Left ventricle myocardium inferior (tissue), 1 donor: ENCODE measurements at regions not wholly inside any gene's neighbourhood (a gene's known extent, or its start where the extent isn't known, plus 50 kb on each side); places are given as distances from the start of the nearest gene placed in this dataset.
"Not testable (repeated sequence)": the region's sequence is repeated elsewhere in the genome, so short reads cannot be mapped to it uniquely, and the experiment has no call there.

ENCODE experiments used
- DNase-seq: peaks from one replicate; pipeline ENCODE4 v3.0.0-alpha.2; 2020
- H3K27ac ChIP-seq: fragments of 200-600 bp; replicated peaks from 2 replicates; pipeline ENCODE4 v1.8.0; 2021
- H3K27me3 ChIP-seq: fragments of 200-600 bp; 2 replicates; pipeline ENCODE4 v1.8.0; 2021; ENCODE audit warnings: low read depth
- H3K36me3 ChIP-seq: fragments of 200-600 bp; 2 replicates; pipeline ENCODE4 v1.8.0; 2021
- H3K4me1 ChIP-seq: fragments of 200-600 bp; 2 replicates; pipeline ENCODE4 v1.8.0; 2021
- H3K4me3 ChIP-seq: fragments of 200-600 bp; 2 replicates; pipeline ENCODE4 v1.8.0; 2021; ENCODE audit warnings: mild to moderate bottlenecking, moderate library complexity
- H3K9me3 ChIP-seq: fragments of 200-600 bp; replicated peaks from 2 replicates; pipeline ENCODE4 v1.8.0; 2021
- CTCF ChIP-seq: fragments of 200-600 bp; IDR thresholded peaks from 2 replicates; pipeline ENCODE4 v1.8.0; 2021; ENCODE audit warnings: antibody characterized with exemption, mild to moderate bottlenecking, borderline replicate concordance
- intact Hi-C: fragments of 100-400 bp; cut with micrococcal nuclease; formaldehyde crosslinking; loops from one replicate; pipeline ENCODE4 v1.11.0; 2022
- donor health status: DM: no; HTN: yes; CAD: no; lungs with severe emphysema.

- no peak overlapping the region for H3K4me3 ChIP-seq
- no peak for DNase-seq
- intact Hi-C loops = no loop called here
- no peaks in the 10 kb centered on the region for H3K36me3 ChIP-seq
- H3K4me1 ChIP-seq = no peaks in the 10 kb centered on the region
- H3K27ac ChIP-seq = no peak overlapping the region
- peaks cover 7% of the 10 kb centered on the region for H3K27me3 ChIP-seq
- no peak for TF ChIP-seq CTCF
- H3K9me3 ChIP-seq = no peaks in the 10 kb centered on the region
Measured at GRCh38 chr9:71514344-71514975, 253.9 kb downstream of the CEMIP2 start.

- Histone ChIP-seq H3K4me3 (no peak overlapping the region), H3K36me3 (no peaks in the 10 kb centered on the region), H3K4me1 (no peaks in the 10 kb centered on the region), H3K27ac (no peak overlapping the region), H3K9me3 (no peaks in the 10 kb centered on the region), H3K27me3 (peaks cover 7% of the 10 kb centered on the region)
- no peak for DNase-seq
- no peak for TF ChIP-seq CTCF
- intact Hi-C loops = no loop called here
Measured at GRCh38 chr9:71509054-71509453, 259.3 kb downstream of the CEMIP2 start.

- H3K4me1 ChIP-seq, H3K27me3 ChIP-seq, H3K27ac ChIP-seq, DNase-seq, intact Hi-C loops, H3K4me3 ChIP-seq, H3K9me3 ChIP-seq, H3K36me3 ChIP-seq: not testable (repeated sequence)
Measured at GRCh38 chr9:71508141-71508540, 260.2 kb downstream of the CEMIP2 start.

- Histone ChIP-seq H3K27ac (no peak overlapping the region), H3K27me3 (no peaks in the 10 kb centered on the region), H3K9me3 (no peaks in the 10 kb centered on the region), H3K4me1 (no peaks in the 10 kb centered on the region), H3K4me3 (no peak overlapping the region), H3K36me3 (no peaks in the 10 kb centered on the region)
- TF ChIP-seq CTCF = no peak
- DNase-seq = no peak
- intact Hi-C loops = no loop called here
Measured at GRCh38 chr9:71506821-71507220, 261.5 kb downstream of the CEMIP2 start.

- H3K36me3 ChIP-seq = no peaks in the 10 kb centered on the region
- H3K27me3 ChIP-seq = no peaks in the 10 kb centered on the region
- no peak for TF ChIP-seq CTCF
Measured at GRCh38 chr9:71504636-71505035, 263.7 kb downstream of the CEMIP2 start.

GRCh38 chr9:71498691-71499090 lies 269.6 kb downstream of the CEMIP2 start:
- Histone ChIP-seq H3K9me3 (peaks cover 26% of the 10 kb centered on the region), H3K27me3 (no peaks in the 10 kb centered on the region), H3K4me3 (no peak overlapping the region), H3K27ac (no peak overlapping the region), H3K36me3 (no peaks in the 10 kb centered on the region), H3K4me1 (no peaks in the 10 kb centered on the region)
- intact Hi-C loops = no loop called here
- TF ChIP-seq CTCF = no peak
- DNase-seq = no peak

More at GRCh38 chr9:71504636-71505035, 263.7 kb downstream of the CEMIP2 start:
- H3K9me3 ChIP-seq = peaks cover 13% of the 10 kb centered on the region
- no peak overlapping the region for H3K27ac ChIP-seq
- no peak overlapping the region for H3K4me3 ChIP-seq
- intact Hi-C loops = no loop called here
- no peaks in the 10 kb centered on the region for H3K4me1 ChIP-seq
- DNase-seq = no peak
